ENCODE measurements at regions not wholly inside any gene's neighbourhood (a gene's known extent, or its start where the extent isn't known, plus 50 kb on each side); places are given as distances from the start of the nearest gene placed in this dataset.

DNA sequence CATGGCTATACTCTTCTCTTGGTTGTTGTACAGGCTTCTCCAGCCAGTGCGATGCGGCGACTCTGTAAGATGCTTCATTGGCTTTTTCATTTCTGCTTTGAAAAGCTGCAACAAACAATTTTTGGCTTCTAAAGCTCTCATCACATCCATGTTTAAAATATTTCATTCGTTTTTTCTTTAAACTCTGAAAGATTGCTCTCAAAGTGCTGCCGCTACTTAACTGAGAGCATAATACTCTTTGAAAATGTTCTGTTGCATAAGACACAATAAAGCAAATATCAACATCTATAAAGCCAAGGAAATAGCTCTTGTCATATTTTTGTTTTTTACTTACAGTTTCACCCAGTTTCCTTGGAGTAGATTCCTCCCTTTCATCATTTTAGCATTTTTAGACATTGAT lies 468.3 kb downstream of the TBC1D22A start:
- no peak overlapping the region for H3K4me3 ChIP-seq (ENCODE audit: insufficient read depth, low read depth, low read length)
- no peak for DNase-seq
- H3K27me3 ChIP-seq (ENCODE audit: control insufficient read depth, insufficient read depth, low read length) = no peaks in the 10 kb centered on the region
- H3K36me3 ChIP-seq (replicated peaks; ENCODE audit: control insufficient read depth, insufficient read depth, low read length) = no peaks in the 10 kb centered on the region

DNA sequence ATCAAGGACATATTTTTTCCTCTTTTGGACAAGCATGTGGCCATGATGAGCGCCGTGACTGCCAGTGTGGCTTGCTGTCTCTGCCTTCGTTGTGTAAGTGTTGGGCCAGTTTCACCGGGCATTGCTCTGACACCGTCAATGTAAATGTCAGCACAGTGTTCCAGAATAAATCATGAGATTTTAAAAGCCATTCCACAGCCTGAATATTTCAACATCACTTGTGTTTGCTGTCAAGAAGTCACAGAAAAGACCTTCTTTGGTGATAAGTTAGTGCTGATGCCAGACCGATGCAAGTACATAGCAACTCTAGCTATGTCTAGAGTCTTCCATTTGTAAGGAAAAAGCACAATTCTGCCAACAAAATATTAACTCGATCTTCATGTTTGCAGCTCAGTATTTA lies 467.8 kb downstream of the TBC1D22A start:
- Histone ChIP-seq H3K36me3 (replicated peaks; ENCODE audit: control insufficient read depth, insufficient read depth, low read length) (no peaks in the 10 kb centered on the region), H3K4me3 (ENCODE audit: insufficient read depth, low read depth, low read length) (no peak overlapping the region), H3K27me3 (ENCODE audit: control insufficient read depth, insufficient read depth, low read length) (no peaks in the 10 kb centered on the region)
- DNase-seq = no peak

DNA sequence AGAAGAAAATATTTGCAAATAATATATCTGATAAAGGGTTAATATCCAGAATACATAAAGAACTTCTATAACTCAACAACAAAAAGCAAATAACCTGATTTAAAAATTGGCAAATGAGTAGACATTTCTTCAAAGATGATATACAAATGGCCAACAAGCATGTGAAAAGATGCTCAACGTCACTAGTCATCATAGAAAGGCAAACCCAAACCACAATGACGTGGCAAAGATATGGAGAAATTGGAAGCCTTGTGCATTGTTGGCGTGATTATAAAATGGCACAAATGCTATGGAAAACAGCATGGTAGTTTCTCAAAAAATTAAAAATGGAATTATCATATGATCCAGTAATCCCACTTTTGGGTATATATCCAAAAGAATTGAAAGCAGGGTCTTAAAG lies 466.3 kb downstream of the TBC1D22A start:
- no peaks in the 10 kb centered on the region for H3K27me3 ChIP-seq (ENCODE audit: control insufficient read depth, insufficient read depth, low read length)
- no peak overlapping the region for H3K4me3 ChIP-seq (ENCODE audit: insufficient read depth, low read depth, low read length)
- DNase-seq = no peak
- no peaks in the 10 kb centered on the region for H3K36me3 ChIP-seq (replicated peaks; ENCODE audit: control insufficient read depth, insufficient read depth, low read length)

DNA sequence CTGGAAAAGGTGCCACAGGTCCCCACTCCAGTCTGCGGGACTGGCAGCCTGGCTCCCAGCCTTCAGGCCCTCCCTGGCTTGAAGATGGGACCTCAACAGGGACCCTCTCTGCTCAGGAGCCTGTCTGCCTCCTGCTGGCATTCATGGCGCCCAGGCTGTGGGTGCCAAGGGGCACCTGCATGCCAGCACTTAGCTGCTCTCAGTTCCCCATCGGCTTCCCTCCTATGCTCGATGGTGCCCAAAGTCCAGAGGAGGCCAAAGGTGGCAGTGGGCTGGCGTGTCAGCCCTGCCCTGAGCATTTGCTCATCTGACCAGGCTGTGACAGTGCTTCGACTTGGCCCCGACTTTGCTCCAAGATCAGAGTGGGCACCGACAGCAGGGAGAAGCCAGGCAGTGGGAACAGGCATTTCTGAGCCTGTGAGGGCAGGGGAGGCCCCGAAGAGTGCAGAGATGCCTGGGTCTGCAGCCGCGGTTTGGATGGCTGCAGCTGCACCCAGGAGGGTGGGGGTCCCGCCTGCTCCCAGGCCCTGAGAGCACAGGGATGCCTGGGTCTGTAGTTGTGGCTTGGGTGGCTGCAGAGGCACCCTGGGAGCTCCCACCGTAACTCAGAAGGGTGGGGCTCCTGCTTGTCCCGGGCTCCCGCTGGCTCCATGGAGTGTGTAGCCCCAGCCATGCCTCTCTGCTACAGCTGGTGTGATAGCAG lies 463.6 kb downstream of the TBC1D22A start:
- no peak for DNase-seq
- Histone ChIP-seq H3K27me3 (ENCODE audit: control insufficient read depth, insufficient read depth, low read length) (no peaks in the 10 kb centered on the region), H3K36me3 (replicated peaks; ENCODE audit: control insufficient read depth, insufficient read depth, low read length) (no peaks in the 10 kb centered on the region), H3K4me3 (ENCODE audit: insufficient read depth, low read depth, low read length) (no peak overlapping the region)

DNA sequence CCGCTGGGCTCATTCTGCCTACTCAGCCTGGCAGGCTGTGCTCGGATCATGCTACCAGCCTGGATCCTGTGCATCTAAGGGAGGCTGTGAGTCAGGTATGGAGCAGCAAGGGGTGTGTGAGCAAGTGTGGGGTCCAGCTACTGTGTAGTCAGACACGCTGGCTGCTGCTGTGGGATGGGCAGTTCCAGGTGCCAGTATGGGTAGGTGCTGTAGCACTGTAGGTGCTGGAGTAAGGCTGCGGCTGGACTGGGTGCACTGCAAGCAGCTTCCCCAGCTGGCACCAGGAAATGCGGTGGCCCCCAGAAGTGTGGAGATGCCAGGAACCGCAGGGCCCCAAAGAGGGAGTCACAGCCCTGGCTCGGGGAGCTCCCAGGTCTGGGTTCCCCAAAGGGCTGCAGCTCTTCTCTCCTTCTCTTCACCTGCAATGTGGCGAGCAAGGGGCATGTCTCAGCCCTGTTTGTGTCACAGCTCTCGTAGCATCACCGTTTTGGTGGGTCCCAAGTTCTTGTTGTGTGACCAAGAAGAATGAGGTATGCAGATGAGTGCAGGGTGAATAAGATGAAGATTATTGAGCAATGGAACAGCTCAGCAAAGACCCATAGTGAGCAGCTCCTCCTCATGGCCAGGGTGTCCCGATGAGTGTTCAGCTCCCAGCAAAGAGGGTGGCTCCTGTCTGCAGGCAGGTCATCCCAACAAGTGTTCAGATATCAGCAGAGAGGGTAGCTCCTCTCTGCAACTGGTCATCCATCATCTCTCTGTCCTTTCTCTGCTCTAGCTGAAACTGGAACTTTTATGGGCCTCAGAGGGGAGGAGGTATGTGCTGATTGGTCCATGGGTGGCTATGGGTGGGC lies 462.9 kb downstream of the TBC1D22A start:
- Histone ChIP-seq H3K4me3 (ENCODE audit: insufficient read depth, low read depth, low read length) (no peak overlapping the region), H3K27me3 (ENCODE audit: control insufficient read depth, insufficient read depth, low read length) (no peaks in the 10 kb centered on the region), H3K36me3 (replicated peaks; ENCODE audit: control insufficient read depth, insufficient read depth, low read length) (no peaks in the 10 kb centered on the region)
- no peak for DNase-seq

Measured in H7 (cell line).